ENCODE measurements at regions not wholly inside any gene's neighbourhood (a gene's known extent, or its start where the extent isn't known, plus 50 kb on each side); places are given as distances from the start of the nearest gene placed in this dataset.

GRCh38 chr12:66881386-66881785, 202.5 kb upstream of the GRIP1 start:
- Histone ChIP-seq H3K27ac (ENCODE audit: low read length) (no peak overlapping the region), H3K4me1 (ENCODE audit: control insufficient read depth, insufficient read depth, low read length) (no peaks in the 10 kb centered on the region), H3K4me3 (ENCODE audit: low read length) (no peak overlapping the region), H3K36me3 (ENCODE audit: control insufficient read depth, insufficient read depth, low read length) (no peaks in the 10 kb centered on the region), H3K9me3 (ENCODE audit: control insufficient read depth, insufficient read depth, low read length) (no peaks in the 10 kb centered on the region), H3K27me3 (ENCODE audit: control insufficient read depth, insufficient read depth, low read length) (no peaks in the 10 kb centered on the region)
- Mint-ChIP-seq H3K4me1 (no peaks in the 10 kb centered on the region), H3K4me3 (no peak overlapping the region), H3K9me3 (no peaks in the 10 kb centered on the region), H3K27ac (no peak overlapping the region), H3K36me3 (no peaks in the 10 kb centered on the region), H3K27me3 (ENCODE audit: low read depth in 2 of 2) (peaks cover 19 to 35% of the 10 kb centered on the region in 2 donors)
- DNase-seq: no peak
- TF ChIP-seq CTCF (IDR thresholded peaks at IDR 0.05): no peak
- intact Hi-C loops (cut with micrococcal nuclease): no loop called here
- no peak for ATAC-seq

GRCh38 chr12:66884091-66884490, 205.2 kb upstream of the GRIP1 start:
- H3K4me3 Mint-ChIP-seq: no peak overlapping the region
- H3K36me3 ChIP-seq (ENCODE audit: control insufficient read depth, insufficient read depth, low read length): no peaks in the 10 kb centered on the region
- H3K4me1 Mint-ChIP-seq: no peaks in the 10 kb centered on the region
- ATAC-seq (no peak), DNase-seq (no peak)
- no peak for TF ChIP-seq CTCF (IDR thresholded peaks at IDR 0.05)
- H3K27ac ChIP-seq (ENCODE audit: low read length): no peak overlapping the region
- intact Hi-C loops (cut with micrococcal nuclease): no loop called here
- no peaks in the 10 kb centered on the region for H3K9me3 ChIP-seq (ENCODE audit: control insufficient read depth, insufficient read depth, low read length)
- no peak overlapping the region for H3K27ac Mint-ChIP-seq
- no peak overlapping the region for H3K4me3 ChIP-seq (ENCODE audit: low read length)
- no peaks in the 10 kb centered on the region for H3K36me3 Mint-ChIP-seq
- no peaks in the 10 kb centered on the region for H3K27me3 ChIP-seq (ENCODE audit: control insufficient read depth, insufficient read depth, low read length)
- 90% methylated on average over 5 of the region's 11 CpGs for WGBS (ENCODE audit: insufficient coverage)
- H3K27me3 Mint-ChIP-seq (ENCODE audit: low read depth in 2 of 2): peaks cover 15 to 35% of the 10 kb centered on the region in 2 donors
- no peaks in the 10 kb centered on the region for H3K9me3 Mint-ChIP-seq
- no peaks in the 10 kb centered on the region for H3K4me1 ChIP-seq (ENCODE audit: control insufficient read depth, insufficient read depth, low read length)

GRCh38 chr12:66885115-66885875, 206.4 kb upstream of the GRIP1 start:
- H3K4me1 Mint-ChIP-seq: no peaks in the 10 kb centered on the region
- 79% methylated on average over 13 of the region's 13 CpGs for WGBS (ENCODE audit: insufficient coverage)
- intact Hi-C loops (cut with micrococcal nuclease): no loop called here

More at GRCh38 chr12:66885115-66885875, 206.4 kb upstream of the GRIP1 start:
- no peak for DNase-seq
- ATAC-seq: no peak
- Mint-ChIP-seq H3K27me3 (ENCODE audit: low read depth in 2 of 2) (peaks cover 11 to 27% of the 10 kb centered on the region in 2 donors), H3K36me3 (no peaks in the 10 kb centered on the region), H3K4me3 (no peak overlapping the region), H3K9me3 (no peaks in the 10 kb centered on the region), H3K27ac (no peak overlapping the region)
- no peak overlapping the region for H3K27ac ChIP-seq (ENCODE audit: low read length)
- TF ChIP-seq CTCF (IDR thresholded peaks at IDR 0.05): no peak
- H3K4me3 ChIP-seq (ENCODE audit: low read length): no peak overlapping the region
- no peaks in the 10 kb centered on the region for H3K27me3 ChIP-seq (ENCODE audit: control insufficient read depth, insufficient read depth, low read length)
- H3K4me1 ChIP-seq (ENCODE audit: control insufficient read depth, insufficient read depth, low read length): no peaks in the 10 kb centered on the region
- no peaks in the 10 kb centered on the region for H3K36me3 ChIP-seq (ENCODE audit: control insufficient read depth, insufficient read depth, low read length)
- H3K9me3 ChIP-seq (ENCODE audit: control insufficient read depth, insufficient read depth, low read length): no peaks in the 10 kb centered on the region
